T-helper 1 cell (primary cell): ENCODE measurements at regions not wholly inside any gene's neighbourhood (a gene's known extent, or its start where the extent isn't known, plus 50 kb on each side); places are given as distances from the start of the nearest gene placed in this dataset.

ENCODE experiments used
- DNase-seq, 5 donors: peaks; one replicate each; pipeline ENCODE4 v3.0.0-alpha.2; 2012 to 2020

DNA sequence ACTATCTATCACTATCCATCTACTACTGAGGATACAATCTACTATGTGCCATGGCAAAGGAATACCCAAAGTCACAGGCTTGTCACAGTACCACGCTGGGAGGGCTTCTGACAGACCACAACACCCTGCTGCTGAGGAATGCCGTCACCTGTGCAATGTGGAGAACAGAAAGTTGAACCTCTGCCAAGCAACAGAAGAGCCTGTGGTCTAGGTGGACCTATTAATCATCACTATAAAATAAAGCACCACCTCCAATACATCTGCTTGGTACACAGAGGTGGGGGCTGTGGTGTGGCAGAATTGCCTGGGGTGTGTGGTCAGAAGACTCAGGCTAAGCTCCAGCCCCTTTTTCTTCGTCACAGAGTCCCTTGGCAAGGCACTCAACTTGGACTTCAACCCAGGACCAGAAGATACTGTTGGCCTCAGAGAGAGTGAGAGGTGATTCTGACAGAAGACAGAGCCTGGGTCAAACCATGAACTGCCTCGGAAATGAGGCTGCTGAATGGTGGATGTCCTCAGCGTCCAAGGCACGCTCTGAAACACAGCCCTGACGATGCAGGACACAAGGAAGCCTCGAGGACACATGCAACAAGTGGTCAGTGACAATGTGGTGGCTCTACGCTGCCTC lies 189.4 kb upstream of the CHRNA7 start:
- DNase-seq, result no peak

DNA sequence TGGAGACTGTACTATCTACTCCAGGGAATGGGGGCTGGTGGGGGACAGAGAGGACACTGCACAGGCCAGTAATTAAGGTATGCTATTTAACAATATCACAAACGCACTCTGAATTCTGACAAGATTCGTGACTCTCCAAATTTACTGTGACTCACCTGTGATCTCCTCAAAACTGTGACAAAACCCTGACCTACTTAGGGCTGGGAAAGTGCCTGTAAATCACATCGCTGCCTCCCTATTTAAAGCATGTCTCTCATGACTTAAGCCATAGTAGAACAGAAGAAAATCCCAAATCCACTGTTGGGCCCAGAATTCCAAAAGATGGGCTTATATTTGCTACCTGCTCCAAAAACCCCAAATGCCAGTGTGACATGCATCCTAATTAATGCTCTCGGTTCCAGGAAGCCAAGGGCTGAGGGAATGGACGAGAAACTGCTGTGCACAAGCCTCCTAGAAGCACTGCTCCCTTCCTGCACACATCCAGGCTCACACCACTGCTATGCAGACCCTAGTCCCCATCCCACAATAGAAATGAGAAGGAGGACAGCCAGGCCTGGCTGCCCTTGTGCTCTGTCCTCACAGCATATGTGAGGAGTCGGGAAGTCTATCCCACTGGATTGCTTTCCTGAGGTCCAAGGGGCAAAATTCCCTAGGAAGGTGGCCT lies 187.7 kb upstream of the CHRNA7 start:
- no peak for DNase-seq

DNA sequence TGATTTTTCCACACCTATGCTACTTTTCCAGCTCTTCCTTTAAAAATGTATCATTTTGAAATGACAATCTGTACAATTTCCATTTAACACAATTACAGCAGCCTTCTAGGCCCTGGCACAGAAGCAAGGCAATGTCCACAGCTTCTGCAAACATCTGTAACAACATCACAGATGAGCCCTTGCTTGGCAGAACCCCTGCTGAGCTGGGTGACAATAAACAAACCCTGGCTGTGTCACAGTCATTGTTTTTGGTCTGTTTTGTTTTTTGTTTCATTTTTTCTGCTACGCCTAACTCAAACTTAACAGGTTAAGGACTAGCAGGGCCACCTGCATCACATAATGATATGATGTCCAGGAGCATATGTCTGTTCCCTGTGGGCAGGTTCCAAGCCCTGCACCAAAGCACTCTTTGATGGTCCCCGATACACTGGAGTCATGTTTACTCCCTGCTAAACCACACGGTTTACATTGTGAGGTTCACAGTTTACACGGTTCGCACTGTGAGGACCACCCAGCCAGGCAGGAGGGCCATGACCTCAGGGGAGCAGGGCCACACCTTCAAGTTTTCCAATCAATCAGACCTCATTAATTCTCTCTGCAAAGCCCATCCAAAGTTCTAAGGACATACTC lies 186.8 kb upstream of the CHRNA7 start:
- no peak for DNase-seq

DNA sequence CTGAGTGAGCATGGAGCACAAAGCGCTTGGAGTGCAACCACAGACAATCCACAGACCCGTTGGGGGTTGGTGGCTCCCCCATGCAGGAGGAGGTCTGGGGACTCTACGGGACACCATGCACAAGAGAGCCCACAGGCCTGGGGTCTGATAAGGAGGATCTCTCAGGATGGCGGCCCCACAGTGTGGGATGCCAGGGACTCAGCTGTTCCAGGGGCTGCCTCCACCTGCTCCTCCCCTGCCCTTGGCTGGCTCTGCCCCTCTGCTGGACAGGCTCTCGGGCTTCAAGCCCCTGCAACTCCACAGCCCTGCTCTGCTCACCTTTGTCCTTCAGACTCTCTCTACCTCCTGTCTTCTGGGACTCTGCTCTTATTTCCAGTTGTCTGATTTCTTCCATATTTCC lies 184.5 kb upstream of the CHRNA7 start:
- DNase-seq, result no peak

DNA sequence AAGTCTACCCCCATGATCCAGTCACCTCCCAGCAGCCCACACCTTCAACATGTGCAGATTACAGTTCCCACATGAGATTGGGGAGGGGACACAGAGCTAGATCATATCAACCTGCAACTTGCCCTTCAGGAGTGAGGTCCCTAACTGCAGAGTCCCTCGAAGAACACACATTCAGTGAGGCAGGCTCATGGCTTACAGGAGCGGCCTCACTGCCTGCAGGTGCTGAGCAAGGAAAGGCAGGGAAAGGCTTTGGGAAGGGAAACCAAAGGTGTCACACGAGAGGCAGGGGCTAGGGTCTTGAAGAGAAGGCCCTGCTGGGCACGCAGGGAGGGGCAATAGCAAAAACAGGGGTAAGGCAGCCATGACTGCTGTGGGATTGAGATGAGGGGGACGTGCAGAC lies 182.4 kb upstream of the CHRNA7 start:
- no peak for DNase-seq

DNA sequence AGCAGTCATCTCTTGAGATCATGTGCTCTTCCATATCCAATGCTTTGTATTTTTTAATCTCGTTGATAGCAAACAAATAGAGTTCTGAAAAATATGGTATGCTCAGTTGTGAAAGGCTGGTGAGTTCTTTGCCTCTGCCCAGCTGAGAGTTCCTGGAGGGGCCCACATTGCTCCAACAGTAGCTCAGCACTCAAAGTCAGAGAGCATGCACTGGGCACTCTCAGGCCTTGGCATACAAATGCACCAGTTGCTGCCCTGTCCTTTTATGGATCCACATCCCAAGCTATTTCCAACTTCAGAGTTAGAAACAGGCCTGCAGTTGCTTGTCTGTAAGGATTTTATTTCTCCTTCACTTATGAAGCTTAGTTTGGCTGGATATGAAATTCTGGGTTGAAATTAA lies 181.7 kb upstream of the CHRNA7 start:
- DNase-seq, result no peak

DNA sequence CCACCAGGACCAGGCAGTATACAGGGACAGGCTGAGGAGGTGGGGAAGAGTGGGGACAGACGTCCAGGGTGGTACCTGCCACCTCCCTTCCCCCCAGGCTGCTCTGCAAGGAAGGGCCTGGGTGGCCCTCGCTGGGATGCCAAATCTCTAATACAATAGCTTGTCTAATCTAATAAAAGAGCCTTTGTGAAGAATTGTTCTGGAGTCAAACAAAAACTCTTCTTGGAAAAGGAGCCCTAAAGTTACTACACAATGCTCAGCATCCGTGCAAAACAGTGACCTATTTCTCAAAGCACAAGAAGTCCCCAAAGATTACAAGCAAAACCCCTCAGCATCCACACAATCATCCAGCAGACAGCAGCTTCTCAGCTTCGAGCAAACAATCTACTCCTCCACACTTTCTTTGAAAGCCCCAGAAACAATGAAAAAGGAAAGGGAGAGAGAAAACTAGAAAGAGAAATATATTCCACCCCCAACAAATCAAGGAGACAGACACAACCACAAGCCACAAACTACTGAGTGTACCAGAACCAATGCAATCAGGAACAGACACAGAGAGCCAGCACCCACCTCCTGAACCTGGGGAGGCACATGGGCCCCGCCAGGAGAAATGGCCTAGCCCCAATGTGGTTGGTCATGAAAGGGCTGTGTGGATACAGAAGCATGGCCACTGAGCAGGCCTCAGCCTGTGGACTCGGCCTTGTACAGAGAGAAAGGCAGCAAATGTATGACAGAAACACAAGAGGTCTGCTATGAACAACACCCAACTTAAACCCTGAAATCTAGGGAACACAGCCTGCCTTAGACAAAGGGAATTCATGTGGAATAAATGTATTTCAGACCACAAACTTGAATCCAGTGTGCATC lies 177.1 kb upstream of the CHRNA7 start:
- DNase-seq, result no peak

DNA sequence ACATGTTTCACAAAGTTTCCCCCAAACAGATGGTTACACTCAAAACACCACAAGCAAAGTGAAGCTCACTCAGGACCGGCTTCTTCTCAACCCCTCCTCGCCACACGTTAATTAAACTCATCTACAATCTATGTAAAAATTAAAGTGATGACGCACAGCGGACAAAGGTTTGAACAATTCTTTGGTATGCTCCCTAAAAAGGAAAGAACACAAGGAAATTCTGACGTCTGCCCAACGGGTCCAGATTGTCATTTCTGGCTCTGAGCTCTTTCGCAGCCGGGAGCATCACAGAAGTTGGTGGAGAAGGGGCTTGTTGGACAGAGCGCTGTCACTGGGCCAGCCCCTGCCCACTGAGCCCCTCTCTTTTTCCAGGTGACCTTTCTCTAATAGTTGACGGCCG lies 173.7 kb upstream of the CHRNA7 start:
- no peak for DNase-seq

DNA sequence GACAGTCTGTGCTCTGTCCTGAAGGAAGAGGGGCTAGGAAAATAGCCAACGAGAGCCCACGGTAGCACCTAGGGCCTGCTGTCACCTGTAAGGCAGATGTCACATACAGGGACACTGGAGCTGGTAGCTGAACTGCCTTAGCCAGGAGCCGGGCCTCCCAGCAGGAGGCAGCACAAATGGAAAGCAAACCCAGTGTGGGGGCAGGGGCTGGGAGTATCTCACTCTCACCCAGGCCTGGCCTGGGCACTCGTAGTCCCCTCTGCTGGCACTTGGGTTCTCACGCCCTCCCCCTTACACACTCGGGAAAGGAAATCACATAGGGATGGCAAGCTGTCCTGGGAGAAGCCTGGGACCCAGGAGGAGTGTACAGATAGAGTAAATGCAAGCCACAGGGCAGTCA lies 173.1 kb upstream of the CHRNA7 start:
- no peak for DNase-seq

DNA sequence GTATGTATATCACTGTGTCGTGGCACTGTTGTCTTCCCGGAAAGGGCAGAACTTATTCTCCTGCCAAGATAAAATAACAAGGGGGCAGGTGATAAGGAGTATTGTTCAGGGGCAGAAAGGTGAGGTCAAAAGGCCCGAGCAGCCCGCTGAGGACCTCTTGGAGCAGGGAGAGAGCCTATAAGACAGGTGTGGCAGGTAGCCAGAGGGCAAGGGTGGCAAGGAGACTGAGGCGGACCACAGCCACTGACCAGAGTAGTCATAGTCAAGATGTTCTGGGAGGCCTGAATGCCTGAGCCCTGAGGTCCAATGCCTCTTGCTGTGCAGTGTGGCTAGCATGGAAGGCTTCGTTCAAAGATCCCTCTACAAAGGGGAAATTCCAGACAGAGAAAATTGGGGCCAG lies 172.3 kb upstream of the CHRNA7 start:
- DNase-seq, result no peak

DNA sequence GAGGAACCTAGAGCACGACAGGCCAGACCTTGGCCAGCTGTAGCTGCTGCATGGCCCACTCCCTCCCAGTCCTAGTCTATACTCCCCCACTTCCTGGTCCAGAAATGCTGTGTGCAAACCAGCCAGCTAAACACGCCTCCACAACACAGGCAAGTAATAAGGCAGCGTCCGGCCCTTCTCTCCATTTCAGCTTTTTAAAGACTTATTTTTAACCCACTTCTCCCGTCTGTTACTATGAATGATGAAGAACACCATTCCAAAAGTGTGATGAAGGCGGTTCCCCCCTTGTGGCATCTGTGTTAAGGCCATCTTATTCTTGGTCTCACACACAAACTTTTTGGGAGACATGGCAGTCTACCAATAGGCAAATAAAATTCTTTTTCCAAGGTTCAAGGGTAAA lies 164.1 kb upstream of the CHRNA7 start:
- no peak for DNase-seq

DNA sequence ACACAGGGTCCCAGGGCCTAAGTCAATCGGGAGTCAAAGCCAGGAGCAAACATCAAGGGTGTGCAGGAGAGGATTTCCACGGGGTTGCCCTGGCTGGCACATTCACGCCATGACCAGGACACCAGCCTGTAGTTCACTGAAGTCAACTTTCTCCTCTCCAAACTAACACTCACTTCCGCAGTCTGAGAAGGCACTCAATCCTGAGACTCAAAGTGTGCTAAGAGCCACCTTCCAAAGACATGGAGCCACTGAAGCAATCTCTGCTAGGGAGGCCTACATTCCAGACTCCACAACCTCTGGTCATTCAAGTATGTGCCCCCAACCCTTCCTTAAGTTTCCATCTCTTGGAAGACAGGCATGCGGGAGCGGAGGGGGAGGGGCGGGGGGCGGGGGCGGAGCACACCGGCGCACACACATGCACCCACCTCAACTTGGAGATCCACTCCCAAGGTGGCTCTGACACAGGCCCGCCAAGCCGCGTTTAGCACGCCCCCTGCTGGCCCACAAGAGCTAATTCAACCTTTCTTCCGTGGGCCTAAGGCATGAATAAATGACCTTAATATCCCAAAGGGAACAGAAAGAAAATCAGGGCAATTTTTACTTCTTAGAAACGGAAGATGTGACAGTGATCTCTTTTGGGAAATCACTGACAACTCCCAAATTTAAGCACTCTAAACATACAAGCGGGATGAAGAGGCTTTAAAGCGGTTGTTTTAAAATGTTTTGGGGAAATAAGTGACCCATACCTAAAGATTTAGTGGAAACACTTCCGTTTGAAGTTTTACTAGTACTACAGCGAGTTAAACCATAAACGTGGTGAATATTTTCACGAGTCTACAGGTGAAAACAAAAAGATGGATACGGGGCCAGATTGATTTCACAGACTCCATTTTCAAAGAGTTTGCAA lies 162.5 kb upstream of the CHRNA7 start:
- peak in 4 of 5 donors; percentile 33 to 54 (median 40) for DNase-seq

DNA sequence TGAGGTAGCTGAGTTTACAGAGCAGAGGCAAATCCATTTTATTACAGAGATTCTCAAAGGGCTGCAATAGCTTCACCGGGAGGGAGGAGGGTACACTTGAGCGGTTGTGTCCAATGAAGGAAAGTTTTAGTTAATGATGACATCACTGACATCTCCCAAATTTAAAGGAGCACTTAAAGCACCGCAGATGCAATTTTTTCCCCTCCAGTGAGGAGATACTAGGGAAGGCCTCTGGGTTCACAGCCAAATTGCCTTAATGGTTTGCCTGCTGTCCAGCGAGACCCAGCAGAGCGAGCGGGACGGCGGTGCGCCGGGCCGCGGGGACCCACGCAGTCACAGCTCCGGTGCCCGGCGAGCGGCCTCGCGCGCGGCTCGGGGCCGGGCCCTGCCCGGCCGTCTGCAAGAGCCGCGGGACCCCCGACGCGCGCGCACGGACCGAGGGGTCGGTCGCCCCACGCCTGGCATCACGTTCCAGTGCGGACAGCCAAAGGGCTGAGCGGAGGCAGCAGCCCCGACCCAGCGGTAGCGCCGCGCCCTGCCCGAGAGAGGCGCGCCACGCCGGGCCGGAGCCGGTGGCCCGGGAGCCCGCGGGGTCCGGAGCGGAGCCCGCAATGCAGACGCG lies 160.5 kb upstream of the CHRNA7 start:
- no peak for DNase-seq

DNA sequence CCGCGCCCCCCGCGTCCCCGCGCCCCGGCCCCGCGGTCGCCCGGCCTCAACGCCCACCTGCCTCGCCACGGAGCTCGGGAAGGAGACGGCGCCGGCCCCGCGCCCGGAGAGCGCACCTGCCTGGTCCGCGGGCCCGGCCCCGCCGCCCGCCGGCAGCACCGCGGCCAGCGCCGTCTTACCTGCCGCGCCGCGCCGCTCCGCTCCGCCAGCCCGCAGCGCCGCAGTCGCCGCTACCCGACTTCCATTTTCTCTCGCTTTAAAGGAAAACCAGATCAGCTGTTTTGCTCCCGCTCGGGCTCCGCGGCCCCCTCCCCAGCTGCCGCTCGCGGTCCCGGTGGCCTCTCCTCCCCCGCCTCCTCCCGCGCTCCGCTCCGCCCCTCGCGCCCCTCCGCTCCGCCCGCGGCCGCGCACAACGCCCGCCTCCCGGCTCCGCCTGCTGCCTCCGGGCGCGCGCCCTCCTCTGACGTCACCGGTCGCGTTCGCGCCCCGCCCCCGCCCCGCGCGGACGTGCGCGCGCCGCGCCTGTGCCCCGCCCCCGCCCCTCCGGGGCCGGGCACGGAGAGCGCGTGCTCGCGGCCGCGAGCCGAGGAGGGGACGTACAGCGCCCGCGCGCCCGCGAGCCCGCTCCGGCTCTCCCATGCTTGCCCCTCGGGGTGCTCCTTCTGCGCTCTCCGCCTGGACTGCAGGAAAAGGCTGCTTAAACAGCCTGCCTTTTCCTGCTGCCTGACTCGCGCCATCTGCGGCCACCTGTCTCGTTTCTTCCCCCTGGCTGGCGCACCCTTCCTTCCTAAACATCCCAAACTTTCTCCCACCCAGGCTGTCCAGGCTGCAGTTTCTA lies 159.8 kb upstream of the CHRNA7 start, which contains the start of gene OTUD7A:
OTUD7A (minus strand) TSS at position 346 of the 838 bp plus-strand sequence.
- DNase-seq, result peak; percentile 71 to 84 (median 73)

DNA sequence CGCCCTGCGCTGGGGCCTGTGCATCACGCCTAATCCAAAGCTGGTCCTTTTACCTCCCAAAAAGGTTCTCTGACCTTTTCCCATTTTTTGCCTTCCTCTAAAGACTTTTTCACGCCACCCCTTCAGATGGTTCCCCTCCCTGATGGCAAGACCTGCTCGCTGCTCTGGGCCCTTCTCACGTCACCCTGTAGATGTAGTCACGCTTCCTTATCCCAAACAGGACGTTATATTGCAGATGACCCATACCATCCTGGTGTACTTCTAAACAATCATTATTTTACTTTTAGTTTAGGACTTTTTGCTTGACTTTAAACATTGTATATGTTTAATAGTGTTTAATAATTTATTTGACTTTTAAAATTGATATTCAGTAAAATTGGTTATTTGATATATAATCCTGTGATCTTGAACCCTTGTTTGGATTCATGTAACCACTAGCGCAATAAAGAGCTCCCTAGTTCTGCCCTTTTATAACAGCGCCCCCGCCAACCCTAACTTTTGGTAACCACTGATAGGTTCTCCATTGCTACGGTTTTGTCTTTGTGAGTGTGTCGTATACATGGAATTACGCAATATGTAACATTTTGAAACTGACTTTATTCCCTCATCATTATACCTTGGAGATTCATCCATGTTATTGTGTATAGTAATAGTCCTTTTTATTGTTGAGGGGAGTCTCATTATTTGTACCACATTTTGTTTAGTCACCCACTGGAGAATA lies 159.0 kb upstream of the CHRNA7 start:
- no peak for DNase-seq

DNA sequence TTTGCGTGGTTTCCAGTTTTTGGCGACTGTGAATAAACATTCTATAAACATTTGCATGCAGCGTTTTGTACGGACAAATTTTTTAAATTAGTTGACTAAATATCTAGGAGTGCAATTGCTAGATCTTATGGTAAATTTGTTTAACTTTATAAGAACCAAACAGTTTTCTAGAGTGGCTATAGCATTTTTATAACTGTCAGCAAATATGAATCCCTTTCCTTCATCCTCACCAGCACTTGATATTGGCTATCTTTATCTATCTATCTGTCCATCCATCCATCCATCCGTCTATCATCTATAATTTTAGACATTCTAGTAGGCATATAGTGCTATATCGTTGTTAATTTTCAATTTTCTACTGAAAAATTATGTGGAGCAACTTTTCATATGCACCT lies 158.4 kb upstream of the CHRNA7 start:
- no peak for DNase-seq

DNA sequence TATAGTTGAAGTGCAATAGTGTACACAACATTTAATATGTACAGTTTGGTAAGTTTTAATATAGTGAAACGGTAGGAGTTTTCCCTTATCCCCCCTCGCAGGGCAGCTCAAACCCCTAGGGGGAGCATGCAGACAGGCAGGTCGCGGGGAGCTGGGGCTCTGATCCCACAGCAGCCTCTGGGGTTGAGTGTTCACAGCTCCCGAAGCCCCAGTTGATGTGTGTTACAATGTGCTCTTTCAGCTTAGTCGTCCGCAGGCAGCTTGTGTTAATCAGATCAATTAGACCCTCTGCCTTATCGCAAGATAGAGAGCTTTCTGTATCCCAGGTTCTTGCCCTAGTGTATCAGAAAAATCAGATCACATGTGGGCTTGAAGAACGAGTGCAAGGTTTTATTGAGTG lies 143.1 kb upstream of the CHRNA7 start:
- DNase-seq, result no peak

DNA sequence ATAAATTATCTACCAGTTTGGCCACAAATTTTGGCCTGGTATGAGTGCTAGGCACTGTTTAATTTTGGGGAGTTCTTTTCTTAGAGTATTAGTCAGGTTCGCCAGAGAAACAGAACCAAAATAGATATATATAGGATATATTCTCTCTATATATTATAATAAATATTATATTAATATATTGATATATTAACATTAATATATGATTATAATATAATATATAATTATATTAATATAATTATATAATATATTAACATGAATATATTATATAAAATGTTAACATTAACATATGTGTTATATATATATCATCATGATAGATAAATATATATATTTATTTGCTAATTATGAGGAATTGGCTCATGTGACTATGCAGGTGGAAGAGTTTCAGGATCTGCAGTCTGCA lies 137.8 kb upstream of the CHRNA7 start:
- DNase-seq, result no peak

DNA sequence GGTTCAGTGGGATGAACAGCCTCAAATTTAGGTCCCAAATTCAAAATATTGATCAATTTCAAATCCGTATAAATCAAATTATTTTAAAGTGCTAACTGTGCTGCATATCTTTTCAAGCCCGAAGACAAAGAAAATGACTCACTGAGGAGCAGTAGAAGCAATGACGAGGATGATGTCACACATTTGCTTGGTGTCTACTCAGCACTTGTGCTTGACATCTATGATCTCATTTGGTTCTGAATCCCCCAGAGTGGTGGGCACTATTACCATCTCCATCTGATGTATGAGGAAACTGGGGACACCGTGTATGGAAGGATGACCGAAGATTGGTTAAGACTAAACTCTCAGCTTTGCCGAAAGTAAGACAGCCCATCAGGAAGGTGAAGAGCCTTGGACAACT lies 136.5 kb upstream of the CHRNA7 start:
- DNase-seq, result no peak

DNA sequence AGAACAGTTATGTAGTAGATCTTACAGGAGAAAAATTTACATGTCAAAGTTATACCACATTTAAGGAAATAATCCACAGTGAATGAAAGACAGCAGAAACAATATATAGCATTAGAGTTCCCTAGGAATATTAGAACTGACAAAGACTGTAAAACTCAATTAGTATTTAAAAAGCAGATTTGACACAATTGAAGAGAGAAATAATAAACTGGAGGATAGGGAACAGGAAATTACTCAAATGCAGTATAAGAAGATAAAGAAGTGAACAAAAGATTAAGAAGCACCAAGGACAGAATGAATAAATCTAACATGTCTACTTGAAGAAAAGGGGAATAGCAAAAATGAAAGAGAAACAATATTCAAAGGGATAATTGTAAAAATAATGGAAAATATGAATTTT lies 132.6 kb upstream of the CHRNA7 start:
- no peak for DNase-seq
